IPS-NIHi11 (cell line): ENCODE measurements at regions not wholly inside any gene's neighbourhood (a gene's known extent, or its start where the extent isn't known, plus 50 kb on each side); places are given as distances from the start of the nearest gene placed in this dataset.
"Not testable (repeated sequence)": the region's sequence is repeated elsewhere in the genome, so short reads cannot be mapped to it uniquely, and the experiment has no call there.

Experiments used
- DNase-seq: peaks from one replicate; pipeline ENCODE4 v3.0.0; 2012; ENCODE audit warnings: mixed read lengths, low spot score

DNA sequence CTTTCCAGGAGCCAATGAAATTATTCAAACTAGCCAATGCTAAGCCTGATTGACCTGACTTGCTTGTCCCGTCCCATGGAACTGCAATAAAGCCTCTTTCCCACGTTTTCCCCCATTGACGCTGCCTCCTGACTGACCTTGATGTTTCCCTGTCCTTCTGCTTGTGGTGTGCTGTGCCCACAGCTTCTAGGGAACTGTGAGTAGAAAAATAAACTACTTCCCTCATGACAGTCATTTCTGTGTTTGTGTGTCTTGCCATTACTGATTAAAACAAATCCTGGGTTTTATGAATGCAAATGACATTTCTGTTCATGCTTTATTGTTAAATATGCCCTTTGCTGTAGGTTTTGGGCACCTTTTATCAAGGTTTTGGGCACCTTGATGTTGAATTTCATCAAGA lies 91.3 kb upstream of the ABI1 start:
- no peak for DNase-seq

DNA sequence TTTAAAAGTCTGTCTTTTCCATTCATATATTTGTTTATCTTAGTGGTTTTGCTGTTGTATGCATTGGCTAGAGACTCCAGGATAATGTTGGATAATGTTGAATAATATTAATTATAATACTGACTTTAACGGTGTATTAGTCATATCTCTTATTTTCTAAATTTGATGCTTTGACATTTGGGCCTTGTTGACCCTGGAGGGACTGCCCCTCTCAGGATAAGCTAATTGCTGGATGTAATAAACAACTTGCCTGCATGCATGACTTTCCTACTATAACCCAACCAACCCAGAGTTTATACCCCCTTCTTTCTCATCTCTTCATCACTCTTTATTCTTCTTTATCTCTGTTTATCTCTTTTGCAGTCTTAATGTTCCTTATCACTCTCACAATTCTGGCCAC lies 90.9 kb upstream of the ABI1 start:
- no peak for DNase-seq

DNA sequence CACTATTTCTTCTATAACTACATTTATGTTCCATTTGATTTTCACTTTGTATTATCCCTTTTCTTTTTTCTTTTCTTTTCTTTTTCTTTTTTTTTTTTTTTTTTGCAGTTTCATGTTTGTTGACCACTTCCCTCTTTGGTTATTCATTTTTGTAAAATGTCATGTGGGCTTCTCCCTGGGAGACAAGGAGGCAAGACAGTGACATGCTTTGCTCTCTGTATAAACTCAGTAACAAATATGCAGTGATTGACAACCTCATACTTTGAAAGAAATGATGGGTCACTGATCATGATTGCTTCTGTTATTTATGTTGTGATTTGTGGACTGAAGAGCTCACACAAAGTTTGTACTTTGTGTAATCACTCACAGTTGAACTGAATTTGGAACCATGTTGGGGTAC lies 90.2 kb upstream of the ABI1 start:
- DNase-seq, result no peak

DNA sequence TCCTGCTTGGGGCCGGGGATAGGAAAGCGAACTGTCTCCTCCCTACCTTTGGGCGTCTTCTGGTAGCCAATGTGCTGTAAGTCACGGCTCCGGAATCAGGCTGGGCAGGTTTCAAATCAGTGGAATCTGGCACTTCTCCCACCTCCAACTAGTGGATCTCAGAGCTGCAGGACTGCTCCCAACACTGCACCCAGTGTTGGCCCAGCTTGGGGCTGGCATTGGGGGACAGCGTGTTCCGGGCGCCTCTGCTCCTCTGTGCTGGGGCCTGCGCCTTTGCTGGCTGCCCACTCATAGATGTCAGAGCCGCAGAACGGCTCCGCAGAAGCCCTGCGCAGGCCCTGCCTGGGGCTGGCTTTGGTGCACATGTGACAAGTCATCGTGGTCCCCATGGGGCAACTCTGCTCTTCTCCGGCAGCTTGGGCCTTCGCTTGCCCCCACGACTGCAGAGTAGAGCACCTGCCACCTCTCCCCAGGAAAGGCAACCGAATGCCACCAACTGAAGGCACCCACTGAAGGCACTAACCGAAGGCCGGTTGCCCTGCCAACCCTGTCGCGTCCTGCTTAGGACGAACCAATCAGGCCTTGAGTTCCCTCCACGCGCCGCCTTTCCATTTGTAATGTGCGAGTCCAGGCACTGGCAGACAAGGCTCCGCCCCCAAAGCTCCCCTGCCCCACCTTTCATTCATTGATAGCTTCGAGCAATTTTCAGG lies 85.5 kb upstream of the ABI1 start:
- no peak for DNase-seq

DNA sequence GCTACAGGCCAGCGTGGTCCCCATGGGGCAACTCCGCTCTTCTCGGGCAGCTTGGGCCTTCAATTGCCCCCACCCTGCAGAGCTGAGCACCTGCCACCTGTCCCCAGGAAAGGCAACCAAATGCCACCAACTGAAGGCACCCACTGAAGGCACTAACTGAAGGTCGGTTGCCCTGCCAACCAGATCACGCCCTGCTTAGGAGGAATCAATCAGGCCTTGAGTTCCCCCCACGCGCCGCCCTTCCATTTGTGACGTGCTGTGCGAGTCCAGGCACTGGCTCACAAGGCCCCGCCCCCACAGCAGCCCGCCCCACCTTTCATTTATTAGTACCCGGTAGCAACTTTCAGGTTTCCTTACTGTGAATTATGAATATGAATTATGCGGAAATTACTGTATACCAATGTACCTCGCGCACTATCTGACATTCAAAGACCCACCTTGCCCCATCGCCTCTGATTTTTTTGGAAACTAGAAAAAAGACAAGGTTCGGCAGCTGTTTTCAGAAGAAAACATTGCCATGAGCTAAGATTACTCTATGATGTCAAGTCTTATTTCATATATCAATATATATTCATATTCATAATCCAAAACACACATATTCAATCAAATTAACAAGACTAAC lies 83.6 kb upstream of the ABI1 start:
- no peak for DNase-seq

DNA sequence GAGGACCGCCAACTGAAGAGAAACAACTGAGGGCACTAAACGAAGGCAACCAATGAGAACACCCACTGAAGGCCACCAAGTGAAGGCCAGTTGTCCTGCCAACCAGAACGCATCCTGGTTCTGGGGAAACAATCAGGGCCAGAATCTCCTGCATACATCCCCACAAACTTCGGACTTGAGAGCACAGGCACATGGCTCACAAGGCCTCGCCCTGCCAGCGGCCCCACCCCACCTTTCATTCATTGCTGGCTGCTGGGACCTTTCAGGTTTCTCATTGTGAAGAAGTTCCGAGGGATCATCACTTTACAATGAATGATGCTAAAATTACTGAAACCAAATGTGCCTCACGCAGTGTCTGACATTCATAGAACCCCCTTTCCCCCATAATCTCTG lies 79.2 kb upstream of the ABI1 start:
- no peak for DNase-seq

DNA sequence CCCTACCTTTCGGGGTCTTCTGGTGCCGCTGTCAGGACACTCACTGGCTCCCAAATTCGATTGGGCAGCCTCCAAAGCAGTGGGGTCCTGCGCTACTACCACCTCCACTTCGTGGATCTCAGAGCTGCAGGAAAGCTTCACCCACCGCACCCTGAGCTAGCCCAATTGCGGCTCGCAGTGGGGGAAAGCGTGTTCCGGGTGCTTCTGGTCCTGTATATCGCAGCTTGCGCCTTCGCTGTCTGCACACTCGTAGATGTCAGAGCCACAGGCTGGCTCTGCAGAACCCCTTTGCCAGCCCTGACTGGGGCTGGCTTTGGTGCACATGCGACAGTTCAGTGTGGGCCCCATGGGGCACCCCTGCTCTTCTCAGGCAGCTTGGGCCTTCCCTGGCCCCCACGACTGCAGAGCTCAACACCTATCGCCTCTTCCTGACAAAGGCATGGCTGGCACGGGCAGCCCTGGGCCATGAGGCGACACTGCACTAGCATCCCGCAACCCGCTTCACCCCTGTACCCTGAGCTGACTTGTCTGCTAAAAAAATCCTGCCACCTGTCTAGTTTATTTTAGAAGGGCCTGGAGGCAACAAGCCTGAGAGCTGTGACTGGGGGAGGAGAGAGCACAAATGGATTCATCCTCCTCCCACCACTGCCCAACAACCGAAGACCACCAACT lies 78.7 kb upstream of the ABI1 start:
- DNase-seq, result no peak

DNA sequence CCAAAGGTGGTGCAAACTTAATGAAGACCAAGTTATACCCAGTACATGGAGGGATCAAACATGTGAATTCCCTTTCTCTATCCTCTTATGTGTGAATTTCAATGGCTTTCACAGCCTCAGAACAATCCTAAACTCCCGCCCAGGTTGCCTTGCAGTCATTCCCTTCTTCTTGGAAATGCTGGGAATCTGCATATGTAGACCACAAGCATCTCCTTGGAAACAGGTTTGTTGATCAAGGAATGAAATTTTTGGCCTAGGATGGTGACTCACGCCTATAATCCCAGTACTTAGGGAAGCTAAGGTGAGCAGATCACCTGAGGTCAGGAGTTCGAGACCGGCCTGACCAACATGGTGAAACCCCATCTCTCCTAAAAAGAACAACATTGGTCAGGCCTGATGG lies 77.8 kb upstream of the ABI1 start:
- no peak for DNase-seq

DNA sequence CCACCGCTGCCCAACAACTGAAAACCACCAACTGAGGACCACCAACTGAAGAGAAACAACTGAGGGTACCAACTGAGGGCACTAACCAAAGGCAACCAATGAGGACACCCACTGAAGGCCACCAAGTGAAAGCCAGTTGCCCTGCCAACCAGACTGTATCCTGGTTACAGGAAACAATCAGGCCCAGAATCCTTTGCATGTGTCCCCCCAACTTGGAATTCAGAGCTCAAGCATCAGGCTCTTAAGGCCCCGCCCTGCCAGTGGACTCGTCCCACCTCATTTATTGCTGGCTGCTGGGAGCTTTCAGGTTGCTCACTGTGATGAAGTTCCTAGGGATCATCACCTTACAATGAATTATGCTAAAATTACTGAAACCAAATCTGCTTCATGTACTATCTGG lies 76.6 kb upstream of the ABI1 start:
- DNase-seq, result no peak

DNA sequence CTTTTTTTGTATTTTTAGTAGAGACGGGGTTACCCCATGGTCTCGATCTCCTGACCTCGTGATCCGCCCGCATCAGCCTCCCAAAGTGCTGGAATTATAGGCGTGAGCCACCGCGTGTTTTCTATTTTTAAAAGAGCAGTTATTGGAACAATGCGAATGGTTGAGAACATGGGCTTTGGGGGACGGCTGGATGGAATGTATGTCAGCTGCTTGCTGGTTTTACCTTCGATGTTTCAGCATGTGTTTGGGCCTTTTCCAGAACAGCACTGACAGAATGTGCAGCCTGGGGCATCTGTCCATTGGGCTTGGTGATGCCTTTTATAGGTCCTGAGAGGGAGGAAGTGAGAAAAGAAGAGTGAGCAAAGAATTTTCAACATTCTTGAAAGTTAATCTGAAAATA lies 73.4 kb upstream of the ABI1 start:
- DNase-seq, result not testable (repeated sequence)

DNA sequence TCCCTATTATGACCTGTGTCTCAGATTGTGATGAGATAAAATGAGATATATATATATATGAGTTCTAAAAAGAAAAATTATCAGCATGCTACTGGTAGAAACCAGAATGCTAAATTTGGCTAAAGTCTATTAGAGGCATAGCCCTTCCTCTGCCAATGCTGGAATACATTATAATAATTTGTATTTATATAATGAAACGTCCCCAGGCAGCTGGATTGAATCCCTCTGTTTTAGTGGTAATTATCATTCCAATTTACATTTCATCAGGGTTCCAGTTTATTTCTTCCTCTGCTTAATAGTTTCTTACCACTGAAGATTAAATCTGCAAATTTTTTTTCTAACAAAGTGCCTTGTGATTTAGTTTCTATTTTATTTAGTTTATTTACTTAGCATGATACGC lies 71.8 kb upstream of the ABI1 start:
- no peak for DNase-seq

DNA sequence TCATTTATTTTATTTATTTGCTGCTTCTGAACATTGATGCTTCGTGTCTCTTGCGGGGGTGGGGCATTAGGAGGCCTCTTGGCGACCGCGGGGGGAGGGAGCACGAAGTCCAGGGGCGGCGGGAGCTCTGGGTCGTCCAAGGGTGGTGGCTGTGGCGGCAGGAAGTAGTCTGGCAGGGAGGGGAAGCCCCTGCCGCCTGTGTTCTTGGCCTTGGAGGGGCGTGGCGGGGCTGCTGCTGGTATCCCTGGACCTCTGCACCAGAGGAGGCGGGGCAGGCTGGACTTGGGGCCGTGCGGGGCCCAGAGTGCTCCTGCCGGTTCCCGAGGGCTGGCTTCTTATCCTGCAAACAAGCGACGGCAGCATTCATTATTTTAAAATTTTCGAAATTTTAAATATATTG lies 70.5 kb upstream of the ABI1 start:
- peak; percentile 77 for DNase-seq

DNA sequence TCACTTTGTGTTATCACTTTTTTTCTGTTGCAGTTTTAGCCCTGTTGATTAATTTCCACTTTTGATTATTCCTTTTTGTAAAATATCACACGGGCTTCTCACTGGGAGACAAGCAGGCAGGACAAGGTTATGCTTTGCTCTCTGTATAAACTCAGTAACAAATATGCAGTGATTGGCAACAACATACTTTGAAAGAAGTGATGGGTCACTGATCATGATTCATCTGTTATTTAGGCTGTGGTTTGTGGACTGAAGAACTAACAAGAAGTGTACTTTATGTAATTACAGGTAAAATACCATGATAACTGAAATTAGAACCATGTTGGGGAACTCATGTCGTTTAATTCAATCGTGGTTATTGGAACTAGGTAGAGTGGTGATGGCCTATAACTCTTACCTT lies 62.1 kb upstream of the ABI1 start:
- DNase-seq, result not testable (repeated sequence)

DNA sequence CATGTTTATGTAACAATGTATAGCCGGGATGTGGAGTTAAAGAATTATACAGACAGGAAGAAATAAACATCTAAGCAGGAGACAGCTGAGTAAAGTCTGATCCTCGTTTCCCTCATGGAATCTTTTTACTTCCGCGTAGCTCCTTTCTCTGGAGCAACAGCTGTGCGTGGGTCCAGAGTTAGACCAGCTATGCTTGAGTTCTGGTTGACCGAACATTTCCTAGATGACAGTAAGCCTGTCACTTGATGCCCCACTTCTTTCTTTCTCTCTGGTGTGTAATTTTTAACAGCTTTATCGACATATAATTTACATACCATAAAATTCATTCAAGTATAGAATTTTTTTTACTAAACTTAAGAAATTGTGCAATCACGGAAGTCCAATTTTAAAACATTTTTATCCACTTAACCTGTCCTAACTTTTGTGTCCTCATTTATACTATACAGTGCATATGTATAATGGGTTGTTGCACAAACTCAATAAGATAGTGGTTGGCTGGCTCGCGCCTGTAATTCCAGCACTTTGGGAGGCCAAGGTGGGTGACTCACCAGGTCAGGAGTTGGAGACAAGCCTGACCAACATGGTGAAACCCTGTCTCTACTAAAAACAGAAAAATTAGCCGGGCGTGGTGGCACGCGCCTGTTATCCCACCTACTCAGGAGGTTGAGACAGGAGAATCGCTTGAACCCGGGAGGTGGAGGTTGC lies 58.5 kb upstream of the ABI1 start:
- DNase-seq, result not testable (repeated sequence)

DNA sequence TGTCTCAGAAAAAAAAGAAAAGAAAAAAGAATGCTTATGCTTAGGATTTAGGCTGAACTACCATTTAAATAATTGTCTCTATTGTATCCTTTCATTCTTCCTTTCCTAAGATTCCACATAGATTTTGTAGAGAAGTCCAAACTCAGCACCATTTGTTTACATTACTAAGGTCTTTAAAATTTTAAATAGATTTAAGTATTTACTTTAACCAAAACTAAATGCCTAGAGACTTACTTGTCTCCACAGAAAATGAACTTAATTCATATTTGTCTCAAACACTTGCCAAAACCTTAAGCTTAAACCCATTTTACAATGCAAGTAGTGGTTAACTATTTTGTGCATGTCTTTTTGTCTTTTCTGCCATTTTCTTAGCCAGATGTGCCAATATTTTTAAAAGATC lies 54.1 kb upstream of the ABI1 start:
- no peak for DNase-seq

DNA sequence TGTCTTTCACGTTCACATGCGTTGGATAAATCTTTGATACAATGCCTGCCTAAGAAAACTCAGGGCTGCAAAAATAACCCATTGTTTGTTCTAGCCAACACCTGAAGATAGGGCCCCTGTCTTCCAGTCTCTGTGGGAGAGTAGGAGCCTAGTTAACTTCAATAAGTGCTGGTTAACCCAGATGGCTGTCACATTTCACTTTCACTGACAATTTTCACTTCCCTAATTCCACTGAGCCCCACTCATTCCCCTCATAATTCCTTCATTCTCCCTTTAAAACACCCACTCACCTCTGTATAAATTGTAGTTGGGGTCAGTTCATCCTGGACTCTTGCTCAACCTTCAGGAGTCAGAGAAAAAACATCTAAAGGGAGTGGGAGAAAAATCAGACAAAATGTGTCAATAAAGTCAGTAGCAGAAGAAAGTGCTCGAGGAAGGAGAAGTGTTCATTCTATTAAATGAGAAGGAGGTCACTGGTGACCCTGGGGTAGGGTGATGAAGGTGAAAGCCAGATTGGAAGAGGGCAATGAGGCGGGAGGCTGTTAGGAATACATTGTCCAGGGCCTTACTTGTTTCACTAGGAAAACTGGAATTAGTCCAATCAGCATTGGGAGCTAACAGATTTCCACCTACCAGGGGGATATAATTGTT lies 51.2 kb upstream of the ABI1 start:
- DNase-seq, result no peak
